Hematopoietic multipotent progenitor cell treated with erythropoietin and hydrocortisone succinate and interleukin-3 and kit ligand, for 6 days (in vitro differentiated cells): ENCODE measurements at regions not wholly inside any gene's neighbourhood (a gene's known extent, or its start where the extent isn't known, plus 50 kb on each side); places are given as distances from the start of the nearest gene placed in this dataset.
"Not testable (repeated sequence)": the region's sequence is repeated elsewhere in the genome, so short reads cannot be mapped to it uniquely, and the experiment has no call there.

Experiments
- DNase-seq: peaks from one replicate; pipeline ENCODE4 v3.0.0-alpha.2; 2015

DNA sequence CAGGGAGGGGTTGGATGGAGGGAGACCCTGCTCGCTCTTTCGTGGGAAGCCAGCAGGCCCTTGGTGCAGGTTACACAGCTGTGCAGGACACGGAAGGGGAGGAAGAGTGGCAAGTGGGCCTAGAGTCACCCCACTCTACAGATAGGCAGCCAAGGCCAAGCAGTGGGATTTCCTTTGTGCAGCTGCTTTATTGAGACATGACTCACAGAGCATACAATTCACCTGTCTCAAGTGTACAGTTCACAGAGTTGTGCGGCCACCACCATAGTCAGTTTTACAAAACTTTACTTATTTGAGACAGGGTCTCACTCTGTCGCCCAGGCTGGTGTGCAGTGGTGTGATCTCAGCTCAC is 91.2 kb upstream of the CIBAR2 start:
- DNase-seq, result no peak

- DNase-seq, result no peak
Measured at GRCh38 chr16:85204242-85205010, 92.2 kb upstream of the CIBAR2 start.

DNA sequence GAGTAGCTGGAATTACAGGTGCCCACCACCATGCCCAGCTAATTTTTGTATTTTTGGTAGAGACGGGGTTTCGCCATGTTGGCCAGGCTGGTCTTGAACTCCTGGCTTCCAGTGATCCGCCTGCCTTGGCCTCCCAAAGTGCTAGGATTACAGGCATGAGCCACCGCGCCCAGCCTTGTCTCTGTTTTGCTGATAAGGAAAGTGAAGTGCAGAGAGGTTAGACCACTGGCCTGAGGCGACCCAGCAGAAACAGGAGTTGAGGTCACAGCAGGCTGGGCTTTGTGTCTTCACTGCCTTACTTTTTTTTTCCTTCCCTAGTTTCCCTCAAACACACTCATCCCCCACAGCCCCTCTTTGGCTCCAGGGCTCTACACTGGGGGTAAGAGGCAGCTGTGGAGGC is 93.0 kb upstream of the CIBAR2 start:
- DNase-seq, result not testable (repeated sequence)

- no peak for DNase-seq
Measured at GRCh38 chr16:85205747-85206471, 93.6 kb upstream of the CIBAR2 start.

GRCh38 chr16:85206472-85207356 is 94.4 kb upstream of the CIBAR2 start:
- no peak for DNase-seq

DNA sequence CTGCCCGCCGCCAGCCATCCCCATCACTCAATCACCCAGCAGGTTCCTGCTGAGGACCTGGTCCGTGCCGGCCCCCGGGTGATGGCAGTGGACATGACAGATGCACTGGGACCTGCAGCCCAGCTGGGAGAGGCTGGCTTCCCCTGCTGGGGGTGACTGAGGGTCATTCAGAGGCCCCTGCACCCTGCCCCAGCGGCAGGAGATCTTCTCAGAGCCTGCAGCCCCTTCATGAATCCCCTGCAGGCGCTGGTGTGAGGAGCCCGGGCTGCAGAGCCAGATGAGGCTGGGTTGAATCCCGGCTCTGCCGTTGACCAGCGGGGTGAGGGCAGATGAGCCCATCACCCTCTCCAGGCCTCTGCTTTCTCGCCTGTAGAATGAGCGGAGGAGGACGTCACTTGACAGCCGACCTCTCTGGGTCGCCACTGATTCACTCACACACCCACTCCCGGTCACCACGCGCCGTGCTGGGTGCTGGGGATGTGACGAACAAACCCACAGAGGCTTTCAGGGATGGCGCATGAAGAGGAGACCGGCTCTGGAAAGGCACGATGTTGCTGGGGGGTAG is 95.2 kb upstream of the CIBAR2 start:
- no peak for DNase-seq

- DNase-seq, result no peak
Measured at GRCh38 chr16:85208181-85208580, 95.9 kb upstream of the CIBAR2 start.

GRCh38 chr16:85208643-85209520 is 96.6 kb upstream of the CIBAR2 start:
- no peak for DNase-seq

GRCh38 chr16:85209526-85210121 is 97.4 kb upstream of the CIBAR2 start:
- no peak for DNase-seq

DNA sequence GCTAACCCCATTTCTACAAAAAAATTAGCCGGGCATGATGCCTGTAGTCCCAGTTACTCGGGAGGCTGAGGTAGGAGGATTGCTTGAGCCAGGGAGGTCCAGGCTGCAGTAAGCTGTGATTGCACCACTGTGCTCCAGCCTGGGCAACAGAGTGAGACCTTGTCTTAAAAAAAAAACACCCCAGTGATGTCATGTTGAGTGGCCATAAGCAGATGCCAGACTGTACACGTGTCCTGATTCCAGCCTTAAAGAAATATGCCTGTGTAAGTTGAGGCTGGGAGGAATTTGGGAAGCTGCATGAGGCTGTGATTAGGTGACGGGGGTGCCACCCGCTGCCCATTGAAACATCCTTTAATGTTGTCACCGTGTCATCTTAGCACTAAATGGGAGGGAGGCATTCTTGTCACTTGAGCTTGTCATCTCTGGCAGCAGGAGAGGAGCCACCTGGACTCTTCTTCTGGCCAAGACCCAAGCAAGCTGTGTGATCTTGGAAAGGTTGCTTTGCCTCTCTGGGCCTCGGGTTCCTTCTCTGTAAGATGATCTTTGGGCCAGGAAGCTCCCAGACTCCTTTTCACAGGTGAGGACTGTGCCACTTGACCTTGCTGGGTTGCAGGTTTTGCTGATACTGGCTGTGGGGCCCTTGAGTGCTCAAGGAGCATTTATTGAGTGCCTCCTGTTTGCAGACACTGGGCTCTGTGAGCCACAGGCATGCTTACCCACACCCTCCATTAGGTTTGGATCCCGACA is 98.3 kb upstream of the CIBAR2 start:
- DNase-seq, result no peak

DNA sequence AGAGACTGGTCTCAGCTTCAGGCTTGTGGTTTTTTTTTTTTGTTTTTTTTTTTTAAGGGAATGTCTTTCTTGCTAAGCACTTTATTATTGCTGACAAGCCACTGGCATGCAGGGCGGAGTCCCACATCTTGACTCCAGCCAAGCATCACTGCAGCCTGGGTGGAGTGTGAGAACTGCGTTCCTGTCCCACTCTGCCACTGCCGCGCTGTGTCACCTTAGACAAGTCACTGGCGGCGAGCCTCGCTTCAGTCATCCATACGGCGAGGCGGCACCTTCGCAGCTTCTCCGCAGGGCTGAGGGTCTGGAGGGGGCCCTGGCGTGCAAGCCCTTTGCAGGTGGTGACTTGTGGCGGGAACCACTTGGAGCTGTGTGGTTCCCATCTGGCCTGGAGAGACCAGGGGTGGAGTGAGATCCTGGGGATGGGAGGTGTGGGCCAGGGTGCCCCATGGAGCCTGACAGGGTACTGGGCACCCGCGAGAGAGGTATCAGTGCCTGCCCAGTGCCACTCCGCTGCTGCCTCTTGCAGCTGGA is 99.1 kb upstream of the CIBAR2 start:
- no peak for DNase-seq

DNA sequence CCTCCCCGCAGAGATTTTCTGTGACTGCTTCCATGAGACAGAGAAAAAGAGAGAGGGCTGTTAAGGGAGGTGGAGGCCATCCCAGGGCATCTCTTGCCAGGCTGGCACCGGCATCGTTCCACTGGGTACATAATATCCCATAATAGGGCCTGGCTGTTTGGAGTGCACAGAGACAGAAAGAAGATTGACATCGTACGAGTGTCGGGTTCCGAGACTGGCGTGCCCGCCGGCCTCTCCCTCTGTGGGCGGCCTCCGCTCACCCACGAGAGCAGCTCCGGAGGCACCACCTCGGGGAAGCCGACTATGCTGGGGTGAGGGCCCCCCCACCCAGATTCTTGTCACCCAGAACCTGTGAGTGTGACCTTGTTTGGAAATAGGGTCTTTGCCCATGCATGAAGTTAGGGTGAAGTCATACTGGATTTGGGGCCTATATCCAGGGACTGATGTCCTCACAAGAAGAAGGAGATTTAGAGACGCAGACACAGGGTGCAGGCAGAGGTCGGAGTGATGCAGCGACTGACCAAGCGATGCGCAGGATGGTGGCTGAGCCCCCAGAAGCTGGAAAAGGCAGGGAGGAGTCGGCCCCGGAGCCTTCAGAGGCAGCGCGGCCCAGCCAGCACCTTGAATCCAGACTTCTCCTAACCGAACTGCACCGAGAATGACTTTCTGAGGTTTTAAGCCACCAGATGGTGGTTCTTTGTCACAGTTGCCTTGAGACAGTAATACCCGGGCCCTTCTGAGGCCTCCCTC is 101.8 kb upstream of the CIBAR2 start:
- DNase-seq, result no peak

GRCh38 chr16:85215478-85216118 is 103.3 kb upstream of the CIBAR2 start:
- no peak for DNase-seq

DNA sequence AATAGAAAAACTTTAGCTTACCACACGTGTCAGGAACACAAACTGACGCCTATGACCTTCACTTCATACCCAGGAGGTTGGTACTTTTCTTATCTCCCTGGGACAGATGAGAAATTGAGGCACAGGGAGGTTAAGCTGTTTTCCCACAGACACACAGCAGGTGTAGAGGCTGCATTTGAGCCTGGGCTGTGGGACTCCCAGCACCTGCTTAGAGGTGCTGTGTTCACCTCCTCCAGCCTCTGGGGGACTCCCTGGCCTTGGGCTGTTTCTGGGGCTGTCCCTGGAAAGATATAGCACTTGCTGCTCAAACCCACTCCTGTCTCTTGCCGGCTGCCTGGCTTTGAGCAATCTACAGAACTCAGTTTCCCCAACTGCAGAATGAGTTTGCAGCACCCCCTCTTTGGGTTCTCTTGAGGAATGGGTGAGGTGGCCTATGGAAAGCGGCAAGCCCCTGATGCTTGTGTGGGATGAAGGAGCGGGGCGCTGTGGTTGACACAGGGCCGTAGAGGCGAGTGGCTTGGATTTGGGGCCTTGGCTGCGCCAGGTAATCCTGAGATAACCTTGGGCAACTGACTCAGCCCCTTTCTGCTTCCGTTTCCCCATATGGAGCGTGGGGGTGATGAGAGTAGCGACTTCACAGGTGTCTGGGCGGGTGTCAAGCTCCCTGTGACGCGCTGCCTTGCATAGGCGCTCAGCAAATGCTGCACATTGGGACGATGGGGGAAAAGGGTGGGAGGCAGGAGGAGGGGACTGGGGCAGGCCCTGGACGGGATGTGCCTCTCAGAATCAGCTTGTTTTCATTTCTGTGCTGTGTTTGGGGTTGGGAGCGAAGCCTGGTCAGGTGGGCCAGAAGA is 104.5 kb upstream of the CIBAR2 start:
- no peak for DNase-seq

GRCh38 chr16:85220125-85220839 is 108.0 kb upstream of the CIBAR2 start:
- no peak for DNase-seq

- no peak for DNase-seq
Measured at GRCh38 chr16:85220964-85221731, 108.9 kb upstream of the CIBAR2 start.

DNA sequence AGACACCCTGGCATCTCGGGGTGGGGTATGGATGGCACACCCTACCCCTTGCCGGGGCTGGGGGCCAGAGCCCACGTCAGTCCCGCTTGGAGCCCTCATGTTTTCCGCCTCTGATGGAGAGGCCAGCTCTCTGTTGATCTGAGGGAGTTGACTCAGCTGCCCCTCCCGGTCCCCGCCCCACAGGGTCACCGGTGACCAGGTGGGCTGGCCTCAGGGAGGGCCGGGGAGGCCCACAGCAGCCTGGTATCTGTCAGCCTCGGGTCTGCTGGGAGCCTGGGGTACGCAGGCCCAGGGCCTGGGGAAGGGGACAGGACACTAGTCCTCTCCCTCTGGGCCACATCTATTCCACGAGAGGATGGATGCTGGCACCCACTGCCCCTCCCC is 109.5 kb upstream of the CIBAR2 start:
- no peak for DNase-seq
